Lower lobe of right lung (tissue), 2 donors: ENCODE measurements at regions not wholly inside any gene's neighbourhood (a gene's known extent, or its start where the extent isn't known, plus 50 kb on each side); places are given as distances from the start of the nearest gene placed in this dataset.
"Not testable (repeated sequence)": the region's sequence is repeated elsewhere in the genome, so short reads cannot be mapped to it uniquely, and the experiment has no call there.

Source experiments
- ATAC-seq, 2 donors: fragments of 200-7000 bp; cut with Tn5 transposase; one replicate each; pipeline ENCODE4 v1.9.1; 2020 to 2022; ENCODE audit warnings: mild to moderate bottlenecking in 2 of 2, moderate library complexity in 2 of 2
- DNase-seq: peaks from one replicate; pipeline ENCODE4 v3.0.0-alpha.2; 2020
- H3K27ac ChIP-seq: fragments of 200-600 bp; one replicate; pipeline ENCODE4 v1.8.0; 2022
- H3K27me3 ChIP-seq: fragments of 200-600 bp; one replicate; pipeline ENCODE4 v1.8.0; 2022; ENCODE audit warnings: low read depth
- H3K36me3 ChIP-seq: fragments of 200-600 bp; one replicate; pipeline ENCODE4 v1.8.0; 2022; ENCODE audit warnings: mild to moderate bottlenecking
- H3K4me1 ChIP-seq: fragments of 200-600 bp; one replicate; pipeline ENCODE4 v1.8.0; 2022
- H3K4me3 ChIP-seq: fragments of 200-600 bp; one replicate; pipeline ENCODE4 v1.8.0; 2022; ENCODE audit warnings: mild to moderate bottlenecking
- H3K9me3 ChIP-seq: fragments of 200-600 bp; one replicate; pipeline ENCODE4 v1.8.0; 2022
- intact Hi-C: fragments of 100-400 bp; cut with DNase I; formaldehyde crosslinking; loops from one replicate; pipeline ENCODE4 v1.11.0; 2022
- TF ChIP-seq, protein P1 (sequence below): fragments of 200-600 bp; IDR thresholded peaks from one replicate; pipeline ENCODE4 v1.8.0; 2022; ENCODE audit warnings: antibody characterized with exemption, mild to moderate bottlenecking
- donor health status: DM: no; HTN: yes; CAD: no; lungs with severe emphysema.

DNA sequence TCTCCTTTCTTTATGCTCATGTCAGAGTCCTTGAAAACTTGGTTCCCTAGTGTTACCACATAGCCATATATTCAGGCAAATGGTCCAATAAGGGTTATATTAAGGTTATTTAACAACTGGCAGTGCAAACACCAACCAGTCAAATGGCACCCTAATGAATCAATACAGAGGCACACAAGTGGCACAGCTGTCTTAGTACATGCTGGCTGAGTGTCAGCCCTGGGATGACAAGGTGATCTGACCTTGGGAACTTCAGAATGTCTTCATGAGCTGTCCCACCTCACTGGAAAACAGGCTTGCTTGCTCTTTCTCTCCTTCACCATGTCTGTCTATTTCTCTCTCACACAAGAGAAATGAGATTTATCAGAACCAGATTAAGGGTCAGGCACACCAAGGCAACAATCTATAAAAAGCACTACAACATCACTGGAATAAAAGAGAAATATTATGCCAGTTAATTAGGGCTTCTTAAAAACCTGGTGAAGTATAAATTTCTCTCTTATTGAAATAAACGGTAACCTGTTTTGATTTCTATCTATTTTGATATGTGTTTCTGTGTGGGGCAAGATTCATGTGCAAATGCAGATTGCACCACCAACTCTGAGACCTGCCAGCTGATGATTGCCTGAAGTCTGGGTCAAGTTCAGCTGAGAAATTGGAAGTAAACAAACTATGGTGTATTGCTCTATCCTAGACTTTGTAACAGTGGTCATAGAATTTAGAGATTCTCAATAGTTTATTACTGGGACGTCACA is 140.7 kb downstream of the SREK1 start:
- Histone ChIP-seq H3K27ac (no peak overlapping the region), H3K9me3 (no peaks in the 10 kb centered on the region), H3K27me3 (no peaks in the 10 kb centered on the region), H3K4me3 (no peak overlapping the region), H3K4me1 (no peaks in the 10 kb centered on the region), H3K36me3 (no peaks in the 10 kb centered on the region)
- ATAC-seq (no peak), DNase-seq (no peak)
- TF ChIP-seq, protein P1, sequence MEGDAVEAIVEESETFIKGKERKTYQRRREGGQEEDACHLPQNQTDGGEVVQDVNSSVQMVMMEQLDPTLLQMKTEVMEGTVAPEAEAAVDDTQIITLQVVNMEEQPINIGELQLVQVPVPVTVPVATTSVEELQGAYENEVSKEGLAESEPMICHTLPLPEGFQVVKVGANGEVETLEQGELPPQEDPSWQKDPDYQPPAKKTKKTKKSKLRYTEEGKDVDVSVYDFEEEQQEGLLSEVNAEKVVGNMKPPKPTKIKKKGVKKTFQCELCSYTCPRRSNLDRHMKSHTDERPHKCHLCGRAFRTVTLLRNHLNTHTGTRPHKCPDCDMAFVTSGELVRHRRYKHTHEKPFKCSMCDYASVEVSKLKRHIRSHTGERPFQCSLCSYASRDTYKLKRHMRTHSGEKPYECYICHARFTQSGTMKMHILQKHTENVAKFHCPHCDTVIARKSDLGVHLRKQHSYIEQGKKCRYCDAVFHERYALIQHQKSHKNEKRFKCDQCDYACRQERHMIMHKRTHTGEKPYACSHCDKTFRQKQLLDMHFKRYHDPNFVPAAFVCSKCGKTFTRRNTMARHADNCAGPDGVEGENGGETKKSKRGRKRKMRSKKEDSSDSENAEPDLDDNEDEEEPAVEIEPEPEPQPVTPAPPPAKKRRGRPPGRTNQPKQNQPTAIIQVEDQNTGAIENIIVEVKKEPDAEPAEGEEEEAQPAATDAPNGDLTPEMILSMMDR = no peak
- intact Hi-C loops = no loop called here

DNA sequence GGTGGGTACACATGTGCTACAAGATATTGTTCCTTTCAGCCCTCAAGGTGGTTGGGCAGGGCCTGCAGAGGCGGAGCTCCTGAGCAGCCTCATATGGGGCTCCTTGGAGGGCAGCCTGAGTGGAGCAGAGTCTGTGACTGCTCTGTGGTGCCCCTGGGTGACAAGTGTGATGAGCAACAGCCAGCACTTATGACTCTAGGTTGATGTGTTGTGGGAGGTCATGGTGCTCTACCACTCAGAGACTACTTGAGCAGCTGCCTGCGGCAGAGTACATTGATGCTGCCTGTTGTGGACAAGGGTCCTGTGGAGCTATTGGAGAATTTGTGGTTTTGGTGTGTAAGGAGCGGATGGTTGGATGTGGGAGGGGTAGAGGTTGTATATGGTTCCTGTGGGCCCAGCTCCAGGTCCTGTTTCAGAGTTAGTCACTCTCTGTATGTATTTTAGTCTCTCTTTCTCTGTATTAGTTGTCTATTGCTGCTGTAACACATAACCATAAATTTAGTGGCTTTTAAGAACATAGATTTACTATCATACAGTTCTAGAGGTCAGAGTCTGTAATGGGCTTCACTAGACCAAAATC is 141.3 kb downstream of the SREK1 start:
- no peaks in the 10 kb centered on the region for H3K4me1 ChIP-seq
- intact Hi-C loops = no loop called here
- H3K4me3 ChIP-seq = no peak overlapping the region
- H3K27ac ChIP-seq = no peak overlapping the region
- no peak for ATAC-seq
- H3K27me3 ChIP-seq = no peaks in the 10 kb centered on the region
- no peak for DNase-seq
- TF ChIP-seq, protein P1 = no peak
- H3K36me3 ChIP-seq = no peaks in the 10 kb centered on the region
- no peaks in the 10 kb centered on the region for H3K9me3 ChIP-seq

DNA sequence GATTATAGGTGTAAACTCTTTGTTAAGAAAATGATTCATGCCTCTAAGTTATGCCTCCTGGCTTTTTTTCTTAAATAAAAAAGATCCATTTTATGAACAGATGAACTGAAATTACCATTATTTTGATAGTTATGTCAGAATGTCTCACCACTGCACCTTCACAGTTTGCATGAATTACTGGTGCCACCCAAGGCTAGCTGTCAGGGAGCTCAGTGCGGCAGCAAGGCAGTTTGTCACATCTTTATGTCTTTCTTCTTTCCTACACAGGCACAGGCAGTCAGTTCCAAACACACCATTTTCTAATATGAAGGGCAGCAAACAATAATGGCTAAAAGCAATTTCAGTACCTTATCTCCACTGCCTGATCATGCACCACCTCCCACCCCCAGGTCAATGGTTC is 147.7 kb downstream of the SREK1 start:
- Histone ChIP-seq H3K27ac (no peak overlapping the region), H3K4me3 (no peak overlapping the region), H3K27me3 (no peaks in the 10 kb centered on the region), H3K4me1 (no peaks in the 10 kb centered on the region), H3K36me3 (no peaks in the 10 kb centered on the region), H3K9me3 (no peaks in the 10 kb centered on the region)
- no peak for DNase-seq
- intact Hi-C loops = no loop called here
- TF ChIP-seq, protein P1 = no peak
- no peak for ATAC-seq

DNA sequence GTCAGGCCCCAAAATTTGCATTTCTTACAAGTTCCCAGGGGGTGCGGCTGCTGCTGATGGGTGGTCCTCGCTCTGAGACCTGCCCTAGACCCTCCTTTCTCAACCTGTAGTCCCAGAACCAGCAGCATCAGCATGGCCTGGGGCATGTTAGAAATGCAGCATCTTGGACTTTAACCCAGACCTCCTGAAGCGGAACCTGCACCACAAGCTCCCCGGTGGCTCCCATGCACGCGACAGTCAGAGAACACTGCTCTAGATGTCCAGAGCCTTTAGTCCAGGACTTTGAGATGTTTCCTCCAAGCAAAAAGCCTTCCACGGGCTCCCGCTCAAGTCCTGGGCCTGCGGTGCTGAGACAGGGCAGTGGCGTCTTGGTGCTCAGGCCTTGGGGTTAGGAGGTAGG is 149.8 kb downstream of the SREK1 start:
- intact Hi-C loops, DNase-seq, H3K27me3 ChIP-seq: not testable (repeated sequence)

DNA sequence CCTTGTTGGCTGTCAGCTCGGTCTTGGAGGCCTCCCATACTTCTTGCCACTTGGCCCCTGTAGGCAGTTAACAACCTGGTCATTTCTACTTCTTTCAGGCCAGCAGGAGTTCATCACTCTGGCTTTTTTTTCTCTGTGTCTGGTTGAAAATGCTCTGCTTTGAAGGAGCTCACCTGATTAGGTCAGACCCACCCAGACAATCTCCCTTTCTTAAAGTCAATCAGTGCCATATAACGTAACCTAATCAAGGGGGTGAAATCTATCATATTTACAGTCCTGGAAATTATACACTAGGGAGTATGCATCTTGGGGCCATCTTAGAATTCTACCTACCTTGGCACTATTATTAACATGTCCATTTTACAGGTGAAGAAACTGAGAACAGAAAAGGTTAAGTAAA is 155.4 kb downstream of the SREK1 start:
- H3K36me3 ChIP-seq = no peaks in the 10 kb centered on the region
- TF ChIP-seq, protein P1 = no peak
- no peaks in the 10 kb centered on the region for H3K9me3 ChIP-seq
- H3K4me3 ChIP-seq = no peak overlapping the region
- H3K27ac ChIP-seq = no peak overlapping the region
- ATAC-seq = no peak
- H3K27me3 ChIP-seq = no peaks in the 10 kb centered on the region
- no peaks in the 10 kb centered on the region for H3K4me1 ChIP-seq
- intact Hi-C loops = no loop called here
- DNase-seq = no peak

More for the DNA sequence above, 149.8 kb downstream of the SREK1 start:
- H3K36me3 ChIP-seq, H3K4me1 ChIP-seq, H3K4me3 ChIP-seq, H3K9me3 ChIP-seq, ATAC-seq, H3K27ac ChIP-seq: not testable (repeated sequence)

DNA sequence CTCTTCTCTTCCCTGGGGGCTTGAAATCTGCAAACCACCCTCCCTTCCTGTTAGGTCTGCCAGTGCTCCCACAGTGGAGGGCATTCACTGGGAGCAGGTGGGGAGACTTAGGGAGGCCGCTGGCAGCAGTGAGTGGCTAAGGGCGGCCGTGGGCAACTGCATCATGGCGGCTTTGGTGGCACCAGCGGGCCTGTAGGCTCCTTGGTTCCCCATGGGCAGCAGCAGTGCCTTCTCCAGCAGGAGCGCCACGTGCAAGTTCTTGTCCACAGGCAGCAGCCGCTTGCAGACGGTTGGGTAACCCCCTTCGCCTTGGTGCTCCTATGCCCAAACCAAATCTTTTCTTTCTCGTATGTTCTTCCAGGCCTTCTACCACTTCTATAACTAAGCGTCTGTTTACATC is 158.2 kb downstream of the SREK1 start:
- no peak overlapping the region for H3K4me3 ChIP-seq
- no peaks in the 10 kb centered on the region for H3K36me3 ChIP-seq
- peaks cover 6% of the 10 kb centered on the region for H3K4me1 ChIP-seq
- TF ChIP-seq, protein P1 = no peak
- H3K27me3 ChIP-seq = no peaks in the 10 kb centered on the region
- DNase-seq = no peak
- intact Hi-C loops = no loop called here
- H3K27ac ChIP-seq = no peak overlapping the region
- ATAC-seq = no peak
- H3K9me3 ChIP-seq = no peaks in the 10 kb centered on the region
